HUES6 (cell line): ENCODE measurements at regions not wholly inside any gene's neighbourhood (a gene's known extent, or its start where the extent isn't known, plus 50 kb on each side); places are given as distances from the start of the nearest gene placed in this dataset.

ENCODE experiments used
- H3K27ac ChIP-seq: 2 replicates; pipeline ENCODE4 v1.7.0; 2013; ENCODE audit warnings: low read depth, mild to moderate bottlenecking, low read length, inconsistent platforms
- H3K27me3 ChIP-seq: 2 replicates; pipeline ENCODE4 v1.6.1; 2013; ENCODE audit warnings: low read length; ENCODE audit not compliant: control insufficient read depth, insufficient read depth
- H3K36me3 ChIP-seq: 2 replicates; pipeline ENCODE4 v1.6.1; 2013; ENCODE audit warnings: low read length; ENCODE audit not compliant: control insufficient read depth, insufficient read depth
- H3K4me1 ChIP-seq: 2 replicates; pipeline ENCODE4 v1.6.1; 2013; ENCODE audit warnings: low read length; ENCODE audit not compliant: control insufficient read depth, insufficient read depth
- H3K4me3 ChIP-seq: 2 replicates; pipeline ENCODE4 v1.5.1; 2013; ENCODE audit warnings: low read depth, low read length
- H3K9ac ChIP-seq: one replicate; pipeline ENCODE4 v1.6.1; 2013; ENCODE audit warnings: mild to moderate bottlenecking, low read length
- H3K9me3 ChIP-seq: 2 replicates; pipeline ENCODE4 v1.6.1; 2013; ENCODE audit warnings: low read depth, low read length; ENCODE audit not compliant: control insufficient read depth, insufficient read depth

- no peak overlapping the region for H3K9ac ChIP-seq
- no peaks in the 10 kb centered on the region for H3K36me3 ChIP-seq
- H3K27ac ChIP-seq: no peak overlapping the region
- no peak overlapping the region for H3K4me3 ChIP-seq
- H3K4me1 ChIP-seq: no peaks in the 10 kb centered on the region
- H3K9me3 ChIP-seq: no peaks in the 10 kb centered on the region
- no peaks in the 10 kb centered on the region for H3K27me3 ChIP-seq
Observed at GRCh38 chr5:89371646-89372045, 488.7 kb upstream of the MEF2C start.

- Histone ChIP-seq H3K27me3 (no peaks in the 10 kb centered on the region), H3K4me3 (no peak overlapping the region), H3K9ac (no peak overlapping the region), H3K9me3 (no peaks in the 10 kb centered on the region), H3K36me3 (no peaks in the 10 kb centered on the region), H3K27ac (no peak overlapping the region), H3K4me1 (no peaks in the 10 kb centered on the region)
Observed at GRCh38 chr5:89359046-89359445, 476.1 kb upstream of the MEF2C start.

GRCh38 chr5:89353837-89354551, 471.0 kb upstream of the MEF2C start:
- Histone ChIP-seq H3K27me3 (no peaks in the 10 kb centered on the region), H3K9ac (no peak overlapping the region), H3K36me3 (no peaks in the 10 kb centered on the region), H3K9me3 (no peaks in the 10 kb centered on the region), H3K4me3 (no peak overlapping the region), H3K27ac (no peak overlapping the region), H3K4me1 (no peaks in the 10 kb centered on the region)

GRCh38 chr5:89351975-89352374, 469.0 kb upstream of the MEF2C start:
- no peak overlapping the region for H3K27ac ChIP-seq
- no peak overlapping the region for H3K9ac ChIP-seq

GRCh38 chr5:89351222-89351621, 468.2 kb upstream of the MEF2C start:
- no peaks in the 10 kb centered on the region for H3K9me3 ChIP-seq
- H3K4me1 ChIP-seq: no peaks in the 10 kb centered on the region
- H3K36me3 ChIP-seq: no peaks in the 10 kb centered on the region
- H3K27me3 ChIP-seq: no peaks in the 10 kb centered on the region
- H3K4me3 ChIP-seq: no peak overlapping the region
- H3K9ac ChIP-seq: no peak overlapping the region
- H3K27ac ChIP-seq: no peak overlapping the region

More at GRCh38 chr5:89351975-89352374, 469.0 kb upstream of the MEF2C start:
- Histone ChIP-seq H3K4me1 (no peaks in the 10 kb centered on the region), H3K27me3 (no peaks in the 10 kb centered on the region), H3K36me3 (no peaks in the 10 kb centered on the region), H3K4me3 (no peak overlapping the region), H3K9me3 (no peaks in the 10 kb centered on the region)

GRCh38 chr5:89350684-89351083, 467.7 kb upstream of the MEF2C start:
- Histone ChIP-seq H3K27ac (no peak overlapping the region), H3K4me3 (no peak overlapping the region), H3K4me1 (no peaks in the 10 kb centered on the region), H3K9ac (no peak overlapping the region), H3K36me3 (no peaks in the 10 kb centered on the region), H3K9me3 (no peaks in the 10 kb centered on the region), H3K27me3 (no peaks in the 10 kb centered on the region)

GRCh38 chr5:89349246-89349980, 466.4 kb upstream of the MEF2C start:
- no peaks in the 10 kb centered on the region for H3K4me1 ChIP-seq
- no peaks in the 10 kb centered on the region for H3K36me3 ChIP-seq
- H3K27me3 ChIP-seq: no peaks in the 10 kb centered on the region
- no peaks in the 10 kb centered on the region for H3K9me3 ChIP-seq
- no peak overlapping the region for H3K27ac ChIP-seq
- no peak overlapping the region for H3K4me3 ChIP-seq
- H3K9ac ChIP-seq: no peak overlapping the region

- Histone ChIP-seq H3K27ac (no peak overlapping the region), H3K36me3 (no peaks in the 10 kb centered on the region), H3K27me3 (no peaks in the 10 kb centered on the region), H3K9ac (no peak overlapping the region), H3K9me3 (no peaks in the 10 kb centered on the region), H3K4me1 (peaks cover 3% of the 10 kb centered on the region; the same call in 1 of the 2 replicates), H3K4me3 (no peak overlapping the region)
Observed at GRCh38 chr5:89346573-89346972, 463.6 kb upstream of the MEF2C start.

- no peaks in the 10 kb centered on the region for H3K27me3 ChIP-seq
- H3K9me3 ChIP-seq: no peaks in the 10 kb centered on the region
- H3K9ac ChIP-seq: no peak overlapping the region
- H3K36me3 ChIP-seq: no peaks in the 10 kb centered on the region
- H3K4me3 ChIP-seq: no peak overlapping the region
- H3K4me1 ChIP-seq: peaks cover 3% of the 10 kb centered on the region; the same call in 1 of the 2 replicates
- no peak overlapping the region for H3K27ac ChIP-seq
Observed at GRCh38 chr5:89343666-89344065, 460.7 kb upstream of the MEF2C start.

- Histone ChIP-seq H3K4me3 (no peak overlapping the region), H3K9ac (no peak overlapping the region), H3K27ac (no peak overlapping the region)
Observed at GRCh38 chr5:89342106-89342876, 459.3 kb upstream of the MEF2C start.

GRCh38 chr5:89338935-89339334, 456.0 kb upstream of the MEF2C start:
- H3K9ac ChIP-seq: no peak overlapping the region
- H3K4me3 ChIP-seq: no peak overlapping the region
- no peaks in the 10 kb centered on the region for H3K36me3 ChIP-seq
- no peaks in the 10 kb centered on the region for H3K27me3 ChIP-seq
- H3K4me1 ChIP-seq: peaks cover 3% of the 10 kb centered on the region; the same call in 1 of the 2 replicates
- H3K9me3 ChIP-seq: no peaks in the 10 kb centered on the region
- no peak overlapping the region for H3K27ac ChIP-seq

More at GRCh38 chr5:89342106-89342876, 459.3 kb upstream of the MEF2C start:
- Histone ChIP-seq H3K9me3 (no peaks in the 10 kb centered on the region), H3K36me3 (no peaks in the 10 kb centered on the region), H3K27me3 (no peaks in the 10 kb centered on the region), H3K4me1 (peaks cover 3% of the 10 kb centered on the region; the same call in 1 of the 2 replicates)
